HepG2 (cell line): ENCODE measurements at regions not wholly inside any gene's neighbourhood (a gene's known extent, or its start where the extent isn't known, plus 50 kb on each side); places are given as distances from the start of the nearest gene placed in this dataset.

ENCODE experiments used
- ATAC-seq: fragments of 200-7000 bp; cut with Tn5 transposase; 3 replicates; pipeline ENCODE4 v1.9.1; 2020; ENCODE audit warnings: mild to moderate bottlenecking, moderate library complexity
- BruUV-seq: library from RNA; stranded (reverse); fragments of 400-500 nt; replicated peaks from 2 replicates; lab custom pipeline; 2021; lab: Mats Ljungman, UMichigan
- CTCF ChIA-PET: fragments of 300-600 bp; formaldehyde crosslinking; extraction: SDS; loops from one replicate; lab custom pipeline; 2021; ENCODE audit warnings: low total read pairs, inconsistent platforms, low intra/inter-chr PET ratio; lab: Yijun Ruan, JAX
- POLR2A ChIA-PET: fragments of 350-600 bp; sonication (Branson Sonifier 250); formaldehyde crosslinking; loops from one replicate; lab custom pipeline; 2020; ENCODE audit warnings: antibody characterized with exemption, inconsistent platforms; lab: Yijun Ruan, JAX
- DNase-seq: peaks from one replicate; pipeline ENCODE4 v3.0.0-alpha.2; 2015; ENCODE audit warnings: low spot score
- FAIRE-seq: peaks from 3 replicates; lab custom pipeline; 2011; peaks lifted over from hg19 to GRCh38; lab: Jason Lieb, UNC
- H2AFZ ChIP-seq: one replicate; pipeline ENCODE4 v1.6.1; 2011; ENCODE audit warnings: low read length, inconsistent platforms
- H3K27ac ChIP-seq: fragments of 300-600 bp; 3 replicates; pipeline ENCODE4 v1.8.0; 2011; ENCODE audit warnings: mixed run types, mild to moderate bottlenecking, mixed read lengths, low read length, inconsistent platforms; ENCODE audit not compliant: insufficient read depth; ENCODE audit errors: extremely low read length
- H3K27me3 ChIP-seq, 2 experiments: fragments of 200-600 bp in 1 of 2; 2 replicates in 1 of 2; 3 replicates in 1 of 2; pipeline versions ENCODE4 v1.6.0 to v1.8.0; 2011; ENCODE audit warnings: low read length in 2 of 2, mild to moderate bottlenecking in 2 of 2, moderate library complexity in 2 of 2, inconsistent platforms in 1 of 2; ENCODE audit not compliant: insufficient read depth in 2 of 2, control insufficient read depth in 1 of 2
- H3K36me3 ChIP-seq, 2 experiments: fragments of 200-600 bp in 1 of 2; replicated peaks in 1 of 2; 2 replicates in 1 of 2; 3 replicates in 1 of 2; pipeline versions ENCODE4 v1.5.1 to v1.8.0; 2011; ENCODE audit warnings: low read length in 2 of 2, inconsistent platforms in 1 of 2; ENCODE audit not compliant: insufficient read depth in 2 of 2, control insufficient read depth in 1 of 2
- H3K4me1 ChIP-seq: 2 replicates; pipeline ENCODE4 v1.5.1; 2012; ENCODE audit warnings: low read length, inconsistent platforms; ENCODE audit not compliant: insufficient read depth
- H3K4me2 ChIP-seq: 2 replicates; pipeline ENCODE4 v1.6.0; 2011; ENCODE audit warnings: low read depth, low read length, inconsistent platforms
- H3K4me3 ChIP-seq, 3 experiments: fragments of 200-600 bp in 1 of 3; sonication (generic), shearing (Covaris generic) in 1 of 3; replicated peaks in 1 of 3; 2 replicates each; pipeline ENCODE4 v1.5.1; 2011 to 2016; ENCODE audit warnings: low read length in 3 of 3, inconsistent platforms in 2 of 3, low read depth in 2 of 3, mild to moderate bottlenecking in 2 of 3, control low read depth in 1 of 3, mixed read lengths in 1 of 3; ENCODE audit not compliant: insufficient read depth in 1 of 3
- H3K79me2 ChIP-seq: one replicate; pipeline ENCODE4 v1.6.1; 2011; ENCODE audit warnings: low read length, inconsistent platforms; ENCODE audit not compliant: insufficient read depth
- H3K9ac ChIP-seq: 2 replicates; pipeline ENCODE4 v1.6.0; 2011; ENCODE audit warnings: mild to moderate bottlenecking, low read depth, low read length, inconsistent platforms; ENCODE audit not compliant: insufficient read depth
- H3K9me3 ChIP-seq: 2 replicates; pipeline ENCODE4 v1.5.1; 2012; ENCODE audit warnings: mild to moderate bottlenecking, low read length
- H4K20me1 ChIP-seq: 2 replicates; pipeline ENCODE4 v1.6.0; 2011; ENCODE audit warnings: inconsistent platforms, mild to moderate bottlenecking, low read length, moderate library complexity; ENCODE audit not compliant: insufficient read depth
- MXD4 ChIP-seq: IDR thresholded peaks from 2 replicates; pipeline ENCODE4 v1.6.1; 2016; ENCODE audit warnings: mild to moderate bottlenecking, missing biosample characterization, missing genetic modification reagents
- MYNN ChIP-seq: sonication (generic); formaldehyde crosslinking; IDR thresholded peaks from 2 replicates; pipeline ENCODE4 v1.4.0; 2020; ENCODE audit warnings: mild to moderate bottlenecking, low read depth, missing genetic modification reagents
- NR2F1 ChIP-seq, 2 experiments: fragments of 450-650 bp in 1 of 2; formaldehyde crosslinking in 1 of 2; IDR thresholded peaks; 2 replicates each; pipeline versions ENCODE4 v1.5.0 to v1.6.1; 2016 to 2020; ENCODE audit warnings: mild to moderate bottlenecking in 1 of 2, missing compliant biosample characterization in 1 of 2, missing genetic modification reagents in 1 of 2, moderate library complexity in 1 of 2
- PCBP1 ChIP-seq: fragments of 200-400 bp; formaldehyde crosslinking; IDR thresholded peaks from 2 replicates; pipeline ENCODE4 v1.6.1; 2017; ENCODE audit warnings: mild to moderate bottlenecking, low read depth, low read length, borderline replicate concordance
- PHF5A ChIP-seq: IDR thresholded peaks from one replicate; pipeline ENCODE4 v1.6.1; 2018; ENCODE audit warnings: low read depth, missing genetic modification reagents; ENCODE audit not compliant: unreplicated experiment
- REPIN1 ChIP-seq: sonication (generic); formaldehyde crosslinking; IDR thresholded peaks from 2 replicates; pipeline ENCODE4 v1.8.0; 2022; ENCODE audit warnings: missing genetic modification reagents, low read depth, mild to moderate bottlenecking, borderline replicate concordance
- ZBTB40 ChIP-seq, 2 experiments: fragments of 450-650 bp in 1 of 2; sonication (generic) in 1 of 2; formaldehyde crosslinking in 1 of 2; IDR thresholded peaks; 2 replicates each; pipeline versions ENCODE4 v1.6.1 to v1.8.0; 2016 to 2022; ENCODE audit warnings: antibody characterized with exemption in 1 of 2, mild to moderate bottlenecking in 1 of 2, missing genetic modification reagents in 1 of 2
- ZNF460 ChIP-seq: sonication (generic); formaldehyde crosslinking; IDR thresholded peaks from 2 replicates; pipeline ENCODE4 v1.5.1; 2020; ENCODE audit warnings: missing genetic modification reagents, mild to moderate bottlenecking, borderline replicate concordance
- ZNF737 ChIP-seq: sonication (generic); formaldehyde crosslinking; IDR thresholded peaks from 2 replicates; pipeline ENCODE4 v1.5.0; 2020; ENCODE audit warnings: missing genetic modification reagents, mild to moderate bottlenecking, borderline replicate concordance
- ZNF761 ChIP-seq: sonication (generic); formaldehyde crosslinking; conservative IDR thresholded peaks from 2 replicates; pipeline ENCODE4 v1.4.0; 2020; ENCODE audit warnings: mild to moderate bottlenecking, missing genetic modification reagents
- WGBS: methylation state at CpG from one replicate; pipeline ENCODE4 v1.1.6; 2017; ENCODE audit warnings: low lambda C conversion rate; 5-methylcytosine and 5-hydroxymethylcytosine counted together
- in situ Hi-C: cut with HindIII; loops from 2 replicates; pipeline ENCODE4 v1.10.0; 2017; ENCODE audit warnings: low pct_unique_long_range_greater_than_20kb; ENCODE audit not compliant: extremely low pct_ligation_motif_present
- intact Hi-C: fragments of 100-400 bp; cut with micrococcal nuclease; formaldehyde crosslinking; loops from one replicate; pipeline ENCODE4 v1.10.0; 2022; ENCODE audit not compliant: unreplicated experiment
- TF ChIP-seq, protein P1 (sequence below): sonication (generic); formaldehyde crosslinking; IDR thresholded peaks from 2 replicates; pipeline ENCODE4 v1.8.0; 2022; ENCODE audit warnings: mild to moderate bottlenecking, missing genetic modification reagents; ENCODE audit not compliant: insufficient replicate concordance
- TF ChIP-seq, protein P2 (sequence below): IDR thresholded peaks from 2 replicates; pipeline ENCODE4 v1.6.1; 2016; ENCODE audit warnings: mild to moderate bottlenecking, missing biosample characterization, missing genetic modification reagents

GRCh38 chr1:209218981-209219380 lies 364.5 kb upstream of the CAMK1G start:
- 0% methylated on average over 3 of the region's 3 CpGs for WGBS
- no peaks in the 10 kb centered on the region for H3K36me3 ChIP-seq
- no peaks in the 10 kb centered on the region for H3K79me2 ChIP-seq
- no peaks in the 10 kb centered on the region for H3K4me1 ChIP-seq
- no peaks in the 10 kb centered on the region for H4K20me1 ChIP-seq
- no peak overlapping the region for H2AFZ ChIP-seq
- no TSS peak for BruUV-seq
- FAIRE-seq = no peak
- H3K4me3 ChIP-seq = no peak overlapping the region
- ChIA-PET CTCF (no interaction called here), POLR2A (no interaction called here)
- no peaks in the 10 kb centered on the region for H3K9me3 ChIP-seq
- H3K27ac ChIP-seq = no peak overlapping the region
- ATAC-seq = no peak
- in situ Hi-C loops = loop anchor here (25.0 kb wide), 1 partner anchor 1207 kb away; no protein-coding TSS in a partner anchor
- H3K27me3 ChIP-seq = no peaks in the 10 kb centered on the region
- H3K9ac ChIP-seq = no peak overlapping the region
- no peak overlapping the region for H3K4me2 ChIP-seq
- intact Hi-C loops = no loop called here
- no peak for DNase-seq
- TF ChIP-seq MXD4 (CRISPR knock-in tag) (no peak), ZBTB40 (IDR thresholded peaks at IDR 0.05) (no peak), ZBTB40 (CRISPR knock-in tag; IDR thresholded peaks at IDR 0.05) (no peak), PHF5A (CRISPR knock-in tag) (no peak), REPIN1 (CRISPR knock-in tag) (no peak), MYNN (no peak), ZNF460 (CRISPR knock-in tag) (no peak), ZNF737 (CRISPR knock-in tag) (no peak), PCBP1 (no peak), NR2F1 (CRISPR knock-in tag; IDR thresholded peaks at IDR 0.05) (no peak), ZNF761 (CRISPR knock-in tag) (no peak)
- TF ChIP-seq, protein P1, sequence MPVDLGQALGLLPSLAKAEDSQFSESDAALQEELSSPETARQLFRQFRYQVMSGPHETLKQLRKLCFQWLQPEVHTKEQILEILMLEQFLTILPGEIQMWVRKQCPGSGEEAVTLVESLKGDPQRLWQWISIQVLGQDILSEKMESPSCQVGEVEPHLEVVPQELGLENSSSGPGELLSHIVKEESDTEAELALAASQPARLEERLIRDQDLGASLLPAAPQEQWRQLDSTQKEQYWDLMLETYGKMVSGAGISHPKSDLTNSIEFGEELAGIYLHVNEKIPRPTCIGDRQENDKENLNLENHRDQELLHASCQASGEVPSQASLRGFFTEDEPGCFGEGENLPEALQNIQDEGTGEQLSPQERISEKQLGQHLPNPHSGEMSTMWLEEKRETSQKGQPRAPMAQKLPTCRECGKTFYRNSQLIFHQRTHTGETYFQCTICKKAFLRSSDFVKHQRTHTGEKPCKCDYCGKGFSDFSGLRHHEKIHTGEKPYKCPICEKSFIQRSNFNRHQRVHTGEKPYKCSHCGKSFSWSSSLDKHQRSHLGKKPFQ (CRISPR knock-in tag) = no peak
- TF ChIP-seq, protein P2, sequence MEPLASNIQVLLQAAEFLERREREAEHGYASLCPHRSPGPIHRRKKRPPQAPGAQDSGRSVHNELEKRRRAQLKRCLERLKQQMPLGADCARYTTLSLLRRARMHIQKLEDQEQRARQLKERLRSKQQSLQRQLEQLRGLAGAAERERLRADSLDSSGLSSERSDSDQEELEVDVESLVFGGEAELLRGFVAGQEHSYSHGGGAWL (CRISPR knock-in tag) = no peak
